Stomach (tissue), 4 donors: ENCODE measurements at regions not wholly inside any gene's neighbourhood (a gene's known extent, or its start where the extent isn't known, plus 50 kb on each side); places are given as distances from the start of the nearest gene placed in this dataset.

Experiments used
- CTCF ChIP-seq, 7 experiments: fragments of 450-650 bp in 4 of 7; fragments of 200-600 bp in 3 of 7; sonication (generic) in 3 of 7; IDR thresholded peaks; one replicate each; pipeline ENCODE4 v1.5.1; 2016 to 2019; ENCODE audit warnings: antibody characterized with exemption in 7 of 7, control low read depth in 2 of 7, mild to moderate bottlenecking in 1 of 7
- POLR2A ChIP-seq, 4 donors: fragments of 450-650 bp; IDR thresholded peaks; one replicate each; pipeline ENCODE4 v1.6.1; 2016; ENCODE audit warnings: antibody characterized with exemption in 4 of 4, control low read depth in 2 of 4, mild to moderate bottlenecking in 1 of 4, moderate library complexity in 1 of 4
- POLR2AphosphoS5 ChIP-seq, 3 donors: sonication (generic); formaldehyde crosslinking; IDR thresholded peaks; one replicate each; pipeline ENCODE4 v1.6.1; 2016; ENCODE audit warnings: antibody characterized with exemption in 3 of 3

- TF ChIP-seq POLR2A (IDR thresholded peaks at IDR 0.05) = no peak
- no peak for TF ChIP-seq CTCF (IDR thresholded peaks at IDR 0.05)
- TF ChIP-seq POLR2AphosphoS5 (IDR thresholded peaks at IDR 0.05) = no peak
Observed at GRCh38 chr4:179112441-179113170, 1670.4 kb upstream of the AGA start.
